OCI-LY3 (cell line): ENCODE measurements at regions not wholly inside any gene's neighbourhood (a gene's known extent, or its start where the extent isn't known, plus 50 kb on each side); places are given as distances from the start of the nearest gene placed in this dataset.

Experiments used
- H2AFZ ChIP-seq: fragments of 200-600, 300-600 bp; shearing (Covaris generic); 2 replicates; pipeline ENCODE4 v1.6.0; 2014; ENCODE audit warnings: antibody characterized with exemption, low read depth, low read length
- H3K27ac ChIP-seq: fragments of 200-600, 300-600 bp; sonication (generic); 2 replicates; pipeline ENCODE4 v1.5.1; 2014; ENCODE audit warnings: mild to moderate bottlenecking, low read length, moderate library complexity, mixed read lengths
- H3K27me3 ChIP-seq: fragments of 200-600, 300-600 bp; sonication (generic); 2 replicates; pipeline ENCODE4 v1.6.1; 2014; ENCODE audit warnings: low read depth, low read length, mixed read lengths
- H3K36me3 ChIP-seq: fragments of 200-600, 300-600 bp; sonication (generic); replicated peaks from 2 replicates; pipeline ENCODE3; 2014; ENCODE audit warnings: low read depth, low read length, mixed read lengths
- H3K4me1 ChIP-seq: fragments of 300-600, 200-600 bp; sonication (generic); 2 replicates; pipeline ENCODE4 v1.6.1; 2014; ENCODE audit warnings: low read length, mixed read lengths
- H3K4me2 ChIP-seq: fragments of 200-600, 300-600 bp; sonication (generic); 2 replicates; pipeline ENCODE4 v1.6.1; 2014; ENCODE audit warnings: low read length, mixed read lengths
- H3K4me3 ChIP-seq: fragments of 300-600, 200-600 bp; sonication (generic); 2 replicates; pipeline ENCODE4 v1.5.1; 2014; ENCODE audit warnings: antibody characterized with exemption, mild to moderate bottlenecking, low read length, moderate library complexity
- H3K79me2 ChIP-seq: fragments of 300-600, 200-600 bp; shearing (Covaris generic); 2 replicates; pipeline ENCODE4 v1.6.1; 2014; ENCODE audit warnings: mild to moderate bottlenecking, low read length, mixed read lengths
- H3K9ac ChIP-seq: fragments of 300-600, 200-600 bp; shearing (Covaris generic); 2 replicates; pipeline ENCODE4 v1.6.0; 2014; ENCODE audit warnings: mild to moderate bottlenecking, low read length, moderate library complexity
- H3K9me3 ChIP-seq: fragments of 200-600, 300-600 bp; shearing (Covaris generic); 2 replicates; pipeline ENCODE4 v1.6.1; 2014; ENCODE audit warnings: low read length, mixed read lengths; ENCODE audit not compliant: insufficient read depth
- H4K20me1 ChIP-seq: fragments of 200-600, 300-600 bp; sonication (generic); 2 replicates; pipeline ENCODE4 v1.6.1; 2016; ENCODE audit warnings: low read length, mixed read lengths; ENCODE audit not compliant: insufficient read depth
- EZH2phosphoT487 ChIP-seq: fragments of 200-600 bp; shearing (Covaris generic); IDR thresholded peaks from 2 replicates; pipeline ENCODE4 v1.6.1; 2018; ENCODE audit warnings: antibody characterized with exemption, mixed run types, low read depth
- TF ChIP-seq, protein P1 (sequence below): fragments of 200-600, 300-600 bp; sonication (generic); IDR thresholded peaks from 2 replicates; pipeline ENCODE4 v1.5.1; 2014; ENCODE audit warnings: antibody characterized with exemption, low read length, low read depth

DNA sequence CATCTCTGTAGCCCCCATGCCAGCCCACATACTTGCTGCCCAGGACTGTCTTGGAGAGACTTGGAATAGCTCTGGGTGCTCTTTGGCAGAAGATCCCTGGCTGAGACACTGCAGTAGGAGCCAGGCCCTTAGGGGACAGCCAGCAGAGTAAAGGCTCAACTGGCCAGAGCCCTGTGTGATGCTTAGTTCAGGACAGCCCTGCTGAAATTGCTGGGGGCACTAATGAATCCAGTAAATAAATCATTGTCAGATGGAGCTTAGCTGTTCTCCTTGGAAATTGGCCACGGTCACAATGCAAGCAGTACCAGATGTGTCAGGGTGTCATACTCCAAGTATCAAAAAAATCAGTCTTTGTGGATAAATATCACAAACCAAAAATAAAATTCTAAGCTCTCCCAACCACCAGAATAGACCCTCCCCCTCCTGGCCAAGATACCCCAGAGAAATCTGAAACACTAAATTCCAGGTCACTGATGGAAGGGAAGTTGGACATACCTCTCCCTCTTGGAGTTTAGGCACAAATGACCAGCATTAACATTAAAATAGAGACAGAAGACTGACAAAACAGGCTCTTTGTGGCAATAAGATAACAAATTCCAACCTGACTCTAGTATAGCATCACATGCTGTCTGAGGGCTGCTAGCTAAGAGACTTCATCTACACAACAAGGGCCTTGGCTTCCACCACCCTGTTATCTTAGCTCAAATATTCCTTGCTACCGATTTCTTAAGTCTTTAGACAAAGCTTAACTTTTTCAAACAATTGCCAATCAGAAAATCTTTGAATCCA, 83.2 kb upstream of the DNAH14 start:
- H2AFZ ChIP-seq = no peak overlapping the region
- H3K36me3 ChIP-seq = no peaks in the 10 kb centered on the region
- H3K9me3 ChIP-seq = no peaks in the 10 kb centered on the region
- H3K79me2 ChIP-seq = no peaks in the 10 kb centered on the region
- H3K9ac ChIP-seq = no peak overlapping the region
- no peak overlapping the region for H3K4me2 ChIP-seq
- H4K20me1 ChIP-seq = no peaks in the 10 kb centered on the region
- TF ChIP-seq, protein P1, sequence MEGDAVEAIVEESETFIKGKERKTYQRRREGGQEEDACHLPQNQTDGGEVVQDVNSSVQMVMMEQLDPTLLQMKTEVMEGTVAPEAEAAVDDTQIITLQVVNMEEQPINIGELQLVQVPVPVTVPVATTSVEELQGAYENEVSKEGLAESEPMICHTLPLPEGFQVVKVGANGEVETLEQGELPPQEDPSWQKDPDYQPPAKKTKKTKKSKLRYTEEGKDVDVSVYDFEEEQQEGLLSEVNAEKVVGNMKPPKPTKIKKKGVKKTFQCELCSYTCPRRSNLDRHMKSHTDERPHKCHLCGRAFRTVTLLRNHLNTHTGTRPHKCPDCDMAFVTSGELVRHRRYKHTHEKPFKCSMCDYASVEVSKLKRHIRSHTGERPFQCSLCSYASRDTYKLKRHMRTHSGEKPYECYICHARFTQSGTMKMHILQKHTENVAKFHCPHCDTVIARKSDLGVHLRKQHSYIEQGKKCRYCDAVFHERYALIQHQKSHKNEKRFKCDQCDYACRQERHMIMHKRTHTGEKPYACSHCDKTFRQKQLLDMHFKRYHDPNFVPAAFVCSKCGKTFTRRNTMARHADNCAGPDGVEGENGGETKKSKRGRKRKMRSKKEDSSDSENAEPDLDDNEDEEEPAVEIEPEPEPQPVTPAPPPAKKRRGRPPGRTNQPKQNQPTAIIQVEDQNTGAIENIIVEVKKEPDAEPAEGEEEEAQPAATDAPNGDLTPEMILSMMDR = no peak
- TF ChIP-seq EZH2phosphoT487 = no peak
- no peaks in the 10 kb centered on the region for H3K27me3 ChIP-seq
- no peak overlapping the region for H3K4me3 ChIP-seq
- H3K4me1 ChIP-seq = no peaks in the 10 kb centered on the region
- no peak overlapping the region for H3K27ac ChIP-seq

DNA sequence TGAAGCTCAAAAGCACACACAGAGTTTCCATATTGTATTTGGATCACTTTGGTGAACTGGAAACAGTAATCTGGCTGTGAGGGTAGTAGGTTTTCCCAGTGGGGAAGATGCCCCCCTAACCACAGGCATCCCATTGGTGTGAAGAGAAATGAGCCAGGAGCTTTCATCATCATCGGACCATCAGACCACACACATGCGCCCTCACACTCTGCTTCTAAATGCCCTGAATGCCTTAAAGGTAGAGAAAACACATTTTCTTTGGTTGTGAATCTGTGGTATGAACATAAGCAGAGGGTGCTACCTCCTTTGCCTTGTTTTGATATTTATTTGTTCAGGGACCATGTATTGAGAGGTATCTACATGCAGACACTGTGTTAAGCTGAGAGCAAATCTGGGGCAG, 79.0 kb upstream of the DNAH14 start:
- Histone ChIP-seq H3K4me3 (no peak overlapping the region), H3K79me2 (no peaks in the 10 kb centered on the region), H3K27me3 (no peaks in the 10 kb centered on the region), H2AFZ (no peak overlapping the region), H3K36me3 (no peaks in the 10 kb centered on the region), H3K4me1 (peaks cover 6% of the 10 kb centered on the region; the same call in 1 of the 2 replicates), H3K4me2 (no peak overlapping the region), H3K27ac (no peak overlapping the region), H3K9ac (no peak overlapping the region), H3K9me3 (no peaks in the 10 kb centered on the region), H4K20me1 (no peaks in the 10 kb centered on the region)
- no peak for TF ChIP-seq EZH2phosphoT487
- TF ChIP-seq, protein P1 = no peak

DNA sequence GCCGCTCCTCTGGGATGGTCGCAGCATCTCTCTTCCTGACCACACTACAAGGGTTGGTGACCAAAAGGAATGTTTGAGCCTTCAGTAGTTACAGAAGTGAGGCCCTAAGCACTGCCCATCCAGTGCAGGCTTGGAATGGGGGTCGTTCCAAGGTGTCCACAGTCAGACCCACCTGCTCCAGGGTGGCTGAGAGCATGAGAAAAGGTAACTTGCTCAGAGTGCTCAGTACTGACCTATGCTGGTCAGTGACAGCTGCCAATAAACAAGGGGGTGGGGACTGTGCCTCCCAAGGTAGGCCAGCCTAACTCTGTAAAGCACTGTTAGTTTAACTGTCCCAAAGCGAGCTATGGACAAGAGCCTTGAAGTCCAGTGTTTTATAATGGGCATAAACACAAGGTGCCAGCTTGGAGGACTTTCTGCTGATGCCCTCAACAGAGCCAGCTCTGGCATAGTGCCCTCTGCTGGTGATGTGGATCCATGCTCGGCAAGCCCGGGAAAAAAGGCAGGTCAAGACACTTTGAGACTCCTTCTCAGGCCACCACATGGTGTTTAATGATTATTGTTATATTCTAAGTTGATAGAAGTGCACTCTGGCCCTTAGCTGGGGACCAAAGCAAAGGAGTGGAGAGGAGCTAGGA, 78.1 kb upstream of the DNAH14 start:
- H3K36me3 ChIP-seq = no peaks in the 10 kb centered on the region
- no peak overlapping the region for H3K27ac ChIP-seq
- H3K27me3 ChIP-seq = no peaks in the 10 kb centered on the region
- H3K4me2 ChIP-seq = no peak overlapping the region
- peaks cover 6% of the 10 kb centered on the region; the same call in 1 of the 2 replicates for H3K4me1 ChIP-seq
- no peak overlapping the region for H3K9ac ChIP-seq
- H3K79me2 ChIP-seq = no peaks in the 10 kb centered on the region
- peak overlapping the region; percentile 64; the same call in 1 of the 2 replicates for H2AFZ ChIP-seq
- H3K4me3 ChIP-seq = no peak overlapping the region
- H4K20me1 ChIP-seq = no peaks in the 10 kb centered on the region
- no peak for TF ChIP-seq EZH2phosphoT487
- TF ChIP-seq, protein P1 = peak; percentile 97
- H3K9me3 ChIP-seq = no peaks in the 10 kb centered on the region

DNA sequence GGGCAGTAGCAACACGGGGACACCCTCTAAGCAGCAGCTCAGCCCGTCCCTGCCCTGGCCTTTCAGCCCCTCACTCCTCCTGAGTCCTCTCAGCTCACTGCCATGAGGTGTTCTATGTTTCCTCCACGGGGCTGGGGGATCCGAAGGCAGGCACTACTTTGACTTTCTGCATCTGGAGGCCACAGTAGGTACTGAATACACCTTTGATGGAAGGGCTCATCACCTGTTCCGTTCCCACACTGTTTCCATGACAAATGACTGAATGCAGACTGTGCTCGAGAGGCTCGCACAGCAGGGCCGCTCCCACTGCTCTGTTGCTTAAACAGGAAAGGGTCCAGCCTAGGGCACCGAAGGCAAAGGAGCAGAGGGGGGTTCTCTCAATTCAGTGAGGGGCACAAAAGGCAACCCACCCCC, 77.6 kb upstream of the DNAH14 start:
- TF ChIP-seq, protein P1 = 0 out of 2 replicates have a peak, but pooled peaks have one; percentile 5
- no peak for TF ChIP-seq EZH2phosphoT487
- no peaks in the 10 kb centered on the region for H3K36me3 ChIP-seq
- H3K27me3 ChIP-seq = no peaks in the 10 kb centered on the region
- H2AFZ ChIP-seq = peak overlapping the region; percentile 64; the same call in 1 of the 2 replicates
- no peaks in the 10 kb centered on the region for H3K9me3 ChIP-seq
- no peak overlapping the region for H3K4me3 ChIP-seq
- no peak overlapping the region for H3K27ac ChIP-seq
- H3K9ac ChIP-seq = no peak overlapping the region
- peaks cover 6% of the 10 kb centered on the region; the same call in 1 of the 2 replicates for H3K4me1 ChIP-seq
- H4K20me1 ChIP-seq = no peaks in the 10 kb centered on the region
- H3K4me2 ChIP-seq = no peak overlapping the region
- H3K79me2 ChIP-seq = no peaks in the 10 kb centered on the region
